ENCODE measurements at regions not wholly inside any gene's neighbourhood (a gene's known extent, or its start where the extent isn't known, plus 50 kb on each side); places are given as distances from the start of the nearest gene placed in this dataset.
A peak's percentile ranks its signal among the peaks of the same experiment; 100 is the strongest.

GRCh38 chr20:47419953-47420514 is 63.5 kb upstream of the ZMYND8 start:
- DNase-seq = no peak
- Histone ChIP-seq H3K4me1 (ENCODE audit: control insufficient read depth, insufficient read depth, low read length) (no peaks in the 10 kb centered on the region), H3K36me3 (ENCODE audit: control insufficient read depth, insufficient read depth, low read length) (no peaks in the 10 kb centered on the region), H3K4me3 (ENCODE audit: low read length) (no peak overlapping the region), H3K9me3 (ENCODE audit: control insufficient read depth, low read length) (peaks cover 6% of the 10 kb centered on the region), H3K27me3 (ENCODE audit: control insufficient read depth, insufficient read depth, low read length, poor library complexity, severe bottlenecking) (no peaks in the 10 kb centered on the region), H3K9ac (ENCODE audit: extremely low read depth, low read length, poor library complexity, severe bottlenecking) (no peak overlapping the region), H3K27ac (ENCODE audit: low read depth, low read length) (no peak overlapping the region)
- Mint-ChIP-seq H3K9me3 (peaks cover 9% of the 10 kb centered on the region), H3K27me3 (ENCODE audit: insufficient read depth) (peaks cover 5% of the 10 kb centered on the region), H3K4me1 (peaks cover 9% of the 10 kb centered on the region), H3K36me3 (ENCODE audit: low read depth) (no peaks in the 10 kb centered on the region), H3K27ac (no peak overlapping the region), H3K4me3 (no peak overlapping the region)
- TF ChIP-seq CTCF (conservative IDR thresholded peaks at IDR 0.05) = no peak
- 89 to 90% methylated on average over 5 to 7 of the region's 7 CpGs for WGBS, 2 experiments (ENCODE audit: insufficient coverage in 1 of 2, insufficient read length in 1 of 2)

- no peak for DNase-seq
- Mint-ChIP-seq H3K9me3 (peaks cover 10% of the 10 kb centered on the region), H3K4me3 (no peak overlapping the region), H3K27me3 (ENCODE audit: insufficient read depth) (peaks cover 5% of the 10 kb centered on the region), H3K27ac (no peak overlapping the region), H3K4me1 (peaks cover 9% of the 10 kb centered on the region), H3K36me3 (ENCODE audit: low read depth) (no peaks in the 10 kb centered on the region)
- peaks cover 9% of the 10 kb centered on the region for H3K9me3 ChIP-seq (ENCODE audit: control insufficient read depth, low read length)
- no peak overlapping the region for H3K27ac ChIP-seq (ENCODE audit: low read depth, low read length)
- H3K27me3 ChIP-seq (ENCODE audit: control insufficient read depth, insufficient read depth, low read length, poor library complexity, severe bottlenecking) = no peaks in the 10 kb centered on the region
- 96 to 100% methylated on average over 1 to 3 of the region's 3 CpGs for WGBS, 2 experiments (ENCODE audit: insufficient coverage in 1 of 2, insufficient read length in 1 of 2)
- TF ChIP-seq CTCF (conservative IDR thresholded peaks at IDR 0.05) = no peak
- H3K4me3 ChIP-seq (ENCODE audit: low read length) = no peak overlapping the region
- H3K9ac ChIP-seq (ENCODE audit: extremely low read depth, low read length, poor library complexity, severe bottlenecking) = no peak overlapping the region
- H3K4me1 ChIP-seq (ENCODE audit: control insufficient read depth, insufficient read depth, low read length) = no peaks in the 10 kb centered on the region
- no peaks in the 10 kb centered on the region for H3K36me3 ChIP-seq (ENCODE audit: control insufficient read depth, insufficient read depth, low read length)
Observed at GRCh38 chr20:47421076-47421475, 64.6 kb upstream of the ZMYND8 start.

- WGBS, 2 experiments (ENCODE audit: insufficient coverage in 1 of 2, insufficient read length in 1 of 2) = 63 to 73% methylated on average over 3 to 5 of the region's 5 CpGs
- peaks cover 9% of the 10 kb centered on the region for H3K4me1 Mint-ChIP-seq
Observed at GRCh38 chr20:47423586-47423985, 67.1 kb upstream of the ZMYND8 start.

More at GRCh38 chr20:47423586-47423985, 67.1 kb upstream of the ZMYND8 start:
- peaks cover 22% of the 10 kb centered on the region for H3K9me3 ChIP-seq (ENCODE audit: control insufficient read depth, low read length)
- no peaks in the 10 kb centered on the region for H3K36me3 ChIP-seq (ENCODE audit: control insufficient read depth, insufficient read depth, low read length)
- H3K27me3 Mint-ChIP-seq (ENCODE audit: insufficient read depth) = peaks cover 5% of the 10 kb centered on the region
- peaks cover 26% of the 10 kb centered on the region for H3K9me3 Mint-ChIP-seq
- no peak overlapping the region for H3K27ac Mint-ChIP-seq
- no peaks in the 10 kb centered on the region for H3K36me3 Mint-ChIP-seq (ENCODE audit: low read depth)
- no peaks in the 10 kb centered on the region for H3K4me1 ChIP-seq (ENCODE audit: control insufficient read depth, insufficient read depth, low read length)
- no peak overlapping the region for H3K27ac ChIP-seq (ENCODE audit: low read depth, low read length)
- no peak overlapping the region for H3K4me3 ChIP-seq (ENCODE audit: low read length)
- H3K27me3 ChIP-seq (ENCODE audit: control insufficient read depth, insufficient read depth, low read length, poor library complexity, severe bottlenecking) = no peaks in the 10 kb centered on the region
- H3K4me3 Mint-ChIP-seq = no peak overlapping the region
- no peak overlapping the region for H3K9ac ChIP-seq (ENCODE audit: extremely low read depth, low read length, poor library complexity, severe bottlenecking)
- no peak for TF ChIP-seq CTCF (conservative IDR thresholded peaks at IDR 0.05)
- DNase-seq = peak; percentile 53
